SU-DHL-6 (cell line): ENCODE measurements at regions not wholly inside any gene's neighbourhood (a gene's known extent, or its start where the extent isn't known, plus 50 kb on each side); places are given as distances from the start of the nearest gene placed in this dataset.

Experiments used
- EZH2phosphoT487 ChIP-seq: fragments of 200-600 bp; sonication (generic), shearing (Covaris generic); conservative IDR thresholded peaks from 2 replicates; pipeline ENCODE4 v1.6.1; 2018; ENCODE audit warnings: mild to moderate bottlenecking, antibody characterized with exemption, low read length, moderate library complexity, mixed read lengths
- TF ChIP-seq, protein P1 (sequence below): fragments of 200-600 bp; sonication (generic); IDR thresholded peaks from one replicate; pipeline ENCODE4 v1.5.1; 2017; ENCODE audit warnings: antibody characterized with exemption, mild to moderate bottlenecking, low read length, moderate library complexity; ENCODE audit not compliant: insufficient read depth, poor library complexity, severe bottlenecking

DNA sequence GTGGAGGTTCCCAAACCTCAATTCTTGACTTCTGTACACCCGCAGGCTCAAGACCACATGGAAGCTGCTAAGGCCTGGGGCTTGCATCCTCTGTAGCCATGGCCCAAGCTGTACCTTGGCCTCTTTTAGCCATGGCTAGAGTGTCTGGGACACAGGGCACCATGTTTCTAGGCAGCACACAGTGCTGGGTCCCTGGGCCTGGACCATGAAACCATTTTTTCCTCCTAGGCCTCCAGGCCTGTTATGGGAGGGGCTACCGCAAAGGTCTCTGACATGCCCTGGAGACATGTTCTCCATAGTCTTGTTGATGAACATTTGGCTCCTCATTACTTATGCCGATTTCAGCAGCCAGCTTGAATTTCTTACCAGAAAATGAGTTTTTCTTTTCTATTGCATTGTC lies 701.4 kb downstream of the FGF9 start:
- TF ChIP-seq, protein P1, sequence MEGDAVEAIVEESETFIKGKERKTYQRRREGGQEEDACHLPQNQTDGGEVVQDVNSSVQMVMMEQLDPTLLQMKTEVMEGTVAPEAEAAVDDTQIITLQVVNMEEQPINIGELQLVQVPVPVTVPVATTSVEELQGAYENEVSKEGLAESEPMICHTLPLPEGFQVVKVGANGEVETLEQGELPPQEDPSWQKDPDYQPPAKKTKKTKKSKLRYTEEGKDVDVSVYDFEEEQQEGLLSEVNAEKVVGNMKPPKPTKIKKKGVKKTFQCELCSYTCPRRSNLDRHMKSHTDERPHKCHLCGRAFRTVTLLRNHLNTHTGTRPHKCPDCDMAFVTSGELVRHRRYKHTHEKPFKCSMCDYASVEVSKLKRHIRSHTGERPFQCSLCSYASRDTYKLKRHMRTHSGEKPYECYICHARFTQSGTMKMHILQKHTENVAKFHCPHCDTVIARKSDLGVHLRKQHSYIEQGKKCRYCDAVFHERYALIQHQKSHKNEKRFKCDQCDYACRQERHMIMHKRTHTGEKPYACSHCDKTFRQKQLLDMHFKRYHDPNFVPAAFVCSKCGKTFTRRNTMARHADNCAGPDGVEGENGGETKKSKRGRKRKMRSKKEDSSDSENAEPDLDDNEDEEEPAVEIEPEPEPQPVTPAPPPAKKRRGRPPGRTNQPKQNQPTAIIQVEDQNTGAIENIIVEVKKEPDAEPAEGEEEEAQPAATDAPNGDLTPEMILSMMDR: no peak
- no peak for TF ChIP-seq EZH2phosphoT487
